HAP-1 (cell line): ENCODE measurements at regions not wholly inside any gene's neighbourhood (a gene's known extent, or its start where the extent isn't known, plus 50 kb on each side); places are given as distances from the start of the nearest gene placed in this dataset.
"Not testable (repeated sequence)": the region's sequence is repeated elsewhere in the genome, so short reads cannot be mapped to it uniquely, and the experiment has no call there.

ENCODE experiments used
- DNase-seq, 2 experiments: peaks; one replicate each; pipeline ENCODE4 v3.0.0-alpha.2; 2016 to 2020; ENCODE audit warnings: low spot score in 2 of 2
- H3K27me3 ChIP-seq: fragments of 250-450 bp; sonication (Bioruptor Pico); 2 replicates; pipeline ENCODE4 v1.5.1; 2020; ENCODE audit warnings: low read depth, mild to moderate bottlenecking, moderate library complexity
- H3K36me3 ChIP-seq: fragments of 250-450 bp; sonication (Bioruptor Pico); replicated peaks from 2 replicates; pipeline ENCODE4 v1.5.1; 2020; ENCODE audit warnings: mild to moderate bottlenecking
- H3K4me1 ChIP-seq: fragments of 250-450 bp; sonication (Bioruptor Pico); 2 replicates; pipeline ENCODE4 v1.5.1; 2020; ENCODE audit warnings: mild to moderate bottlenecking
- H3K4me3 ChIP-seq: fragments of 250-450 bp; sonication (Bioruptor Pico); 2 replicates; pipeline ENCODE4 v1.5.1; 2020; ENCODE audit warnings: mild to moderate bottlenecking, moderate library complexity
- H3K9me3 ChIP-seq: fragments of 250-450 bp; sonication (Bioruptor Pico); 2 replicates; pipeline ENCODE4 v1.5.1; 2020; ENCODE audit warnings: mild to moderate bottlenecking, moderate library complexity
- in situ Hi-C: fragments of 300-500 bp; cut with MboI; formaldehyde crosslinking; loops from 3 replicates; pipeline ENCODE4 v1.14.3; 2020; ENCODE audit warnings: low sequenced_read_pairs, inconsistent platforms, mixed read lengths

- H3K4me1 ChIP-seq: no peaks in the 10 kb centered on the region
- in situ Hi-C loops: no loop called here
- H3K9me3 ChIP-seq: no peaks in the 10 kb centered on the region
- H3K36me3 ChIP-seq: no peaks in the 10 kb centered on the region
- no peak overlapping the region for H3K4me3 ChIP-seq
- DNase-seq: no peak
- H3K27me3 ChIP-seq: no peaks in the 10 kb centered on the region
These were observed 94.3 kb upstream of the CHMP2B start for GRCh38 chr3:87132801-87133200.

DNA sequence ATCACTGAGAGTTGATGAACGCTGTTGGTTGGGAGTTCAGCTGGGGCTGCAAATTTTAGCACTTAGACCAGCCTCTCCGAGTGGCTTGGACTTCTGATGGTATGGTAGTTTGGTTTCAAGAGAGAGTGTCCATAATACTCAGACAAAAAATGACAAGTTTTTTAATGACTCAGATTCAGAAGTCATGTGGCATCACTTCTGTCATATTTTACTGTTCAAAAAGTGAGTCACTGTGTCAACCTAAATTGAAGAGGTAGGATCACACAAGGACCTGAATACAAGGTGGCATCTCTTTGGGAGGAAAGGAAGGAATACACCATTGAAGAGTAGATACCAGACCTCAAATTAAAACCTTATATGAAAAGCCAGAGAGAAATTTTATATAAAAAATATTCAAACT lies 99.1 kb upstream of the CHMP2B start:
- Histone ChIP-seq H3K4me1 (no peaks in the 10 kb centered on the region), H3K36me3 (no peaks in the 10 kb centered on the region), H3K4me3 (no peak overlapping the region), H3K27me3 (no peaks in the 10 kb centered on the region), H3K9me3 (no peaks in the 10 kb centered on the region)
- DNase-seq: no peak
- in situ Hi-C loops: no loop called here

- in situ Hi-C loops: no loop called here
These were observed 99.8 kb upstream of the CHMP2B start for GRCh38 chr3:87127281-87127680.

GRCh38 chr3:87126321-87126720 lies 100.8 kb upstream of the CHMP2B start:
- in situ Hi-C loops: no loop called here
- Histone ChIP-seq H3K9me3 (no peaks in the 10 kb centered on the region), H3K4me1 (no peaks in the 10 kb centered on the region), H3K36me3 (no peaks in the 10 kb centered on the region), H3K27me3 (no peaks in the 10 kb centered on the region), H3K4me3 (no peak overlapping the region)
- DNase-seq: no peak

More at GRCh38 chr3:87127281-87127680, 99.8 kb upstream of the CHMP2B start:
- no peaks in the 10 kb centered on the region for H3K36me3 ChIP-seq
- no peaks in the 10 kb centered on the region for H3K4me1 ChIP-seq
- H3K27me3 ChIP-seq: no peaks in the 10 kb centered on the region
- H3K4me3 ChIP-seq: no peak overlapping the region
- no peaks in the 10 kb centered on the region for H3K9me3 ChIP-seq
- DNase-seq: no peak

DNA sequence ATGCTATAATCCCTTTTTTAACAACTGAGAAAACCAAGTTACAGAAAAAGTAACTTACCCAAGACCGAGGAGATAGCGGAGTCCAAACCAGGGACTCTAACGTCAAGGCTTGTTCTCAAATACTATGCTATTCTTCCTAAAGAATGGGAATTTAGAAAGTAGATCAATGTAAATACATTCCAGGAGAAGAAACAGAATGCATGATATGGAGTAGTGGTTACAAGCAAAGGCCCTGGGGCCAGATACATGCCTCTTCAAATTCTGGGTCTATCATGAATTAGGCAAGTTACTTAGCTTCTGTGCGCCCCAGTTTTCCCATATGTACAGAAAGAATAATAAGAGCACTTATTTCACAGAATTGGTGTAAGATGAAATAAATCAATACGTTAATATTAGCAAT lies 102.0 kb upstream of the CHMP2B start:
- Histone ChIP-seq H3K9me3 (no peaks in the 10 kb centered on the region), H3K27me3 (no peaks in the 10 kb centered on the region), H3K4me3 (no peak overlapping the region), H3K36me3 (no peaks in the 10 kb centered on the region), H3K4me1 (no peaks in the 10 kb centered on the region)
- in situ Hi-C loops: no loop called here
- DNase-seq: no peak

DNA sequence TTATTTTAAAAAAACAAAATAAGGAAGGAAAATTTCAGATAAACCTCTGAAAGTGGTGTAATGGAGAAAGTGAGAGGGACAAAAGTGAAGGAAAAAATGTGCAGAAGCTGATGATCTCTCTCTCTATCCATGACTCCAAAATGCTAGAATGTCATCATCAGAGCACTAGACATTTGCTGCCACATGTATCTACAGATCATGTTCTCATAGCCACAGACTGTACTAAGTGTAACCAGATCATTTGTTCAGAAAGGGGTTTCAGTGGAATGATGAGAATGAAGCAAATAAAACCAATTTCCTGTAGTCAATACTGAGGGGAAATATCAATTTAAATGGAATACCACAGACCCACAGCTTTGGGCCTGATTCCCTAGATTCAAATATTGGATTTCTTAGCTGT lies 104.3 kb upstream of the CHMP2B start:
- H3K36me3 ChIP-seq: no peaks in the 10 kb centered on the region
- in situ Hi-C loops: no loop called here
- H3K9me3 ChIP-seq: no peaks in the 10 kb centered on the region
- no peaks in the 10 kb centered on the region for H3K4me1 ChIP-seq
- H3K4me3 ChIP-seq: no peak overlapping the region
- H3K27me3 ChIP-seq: no peaks in the 10 kb centered on the region
- DNase-seq: no peak

GRCh38 chr3:87121856-87122255 lies 105.3 kb upstream of the CHMP2B start:
- DNase-seq: no peak
- Histone ChIP-seq H3K27me3 (no peaks in the 10 kb centered on the region), H3K9me3 (no peaks in the 10 kb centered on the region), H3K36me3 (no peaks in the 10 kb centered on the region), H3K4me1 (no peaks in the 10 kb centered on the region), H3K4me3 (no peak overlapping the region)
- in situ Hi-C loops: no loop called here

DNA sequence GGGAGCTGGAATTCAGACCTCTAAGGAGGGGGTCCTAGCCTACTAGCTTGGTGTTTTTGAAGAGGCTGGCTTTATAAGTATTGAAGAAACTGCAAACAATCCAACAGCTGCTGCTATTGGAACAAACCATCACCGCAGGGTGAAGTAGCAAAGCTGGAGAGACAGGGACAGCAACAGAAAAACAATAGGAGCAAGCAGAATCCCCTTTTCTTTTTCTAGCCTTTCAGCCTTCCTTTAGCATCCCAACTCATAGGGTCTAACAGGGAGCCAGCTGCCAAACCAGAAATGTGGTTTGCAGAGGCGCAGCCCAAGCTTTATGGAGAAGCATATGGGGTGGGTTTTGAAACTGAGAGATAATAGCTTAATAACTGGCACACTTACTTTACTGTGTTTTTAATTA lies 106.2 kb upstream of the CHMP2B start:
- no peak for DNase-seq
- Histone ChIP-seq H3K36me3 (no peaks in the 10 kb centered on the region), H3K27me3 (no peaks in the 10 kb centered on the region), H3K4me1 (no peaks in the 10 kb centered on the region), H3K9me3 (no peaks in the 10 kb centered on the region), H3K4me3 (no peak overlapping the region)
- in situ Hi-C loops: no loop called here

DNA sequence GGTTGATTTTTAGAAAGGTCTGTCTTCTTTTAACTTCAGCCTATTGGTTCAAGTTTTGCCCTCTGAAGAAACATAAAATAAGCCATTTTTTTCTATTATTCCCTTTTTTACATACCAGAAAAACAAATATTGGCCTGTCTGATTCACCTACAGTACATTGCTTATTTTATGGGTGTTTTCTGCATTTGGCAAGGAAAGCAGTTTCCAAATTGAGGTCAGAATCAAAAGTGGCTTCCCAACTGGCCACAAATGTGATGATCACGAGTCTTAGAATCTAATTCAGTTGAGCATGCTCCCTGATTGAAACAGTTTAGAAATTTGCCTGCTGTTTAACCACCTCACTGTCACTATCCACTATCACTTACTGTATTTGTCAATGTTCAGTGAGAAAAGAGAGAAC lies 106.9 kb upstream of the CHMP2B start:
- no peaks in the 10 kb centered on the region for H3K9me3 ChIP-seq
- no peak for DNase-seq
- no peak overlapping the region for H3K4me3 ChIP-seq
- no peaks in the 10 kb centered on the region for H3K27me3 ChIP-seq
- no peaks in the 10 kb centered on the region for H3K36me3 ChIP-seq
- in situ Hi-C loops: no loop called here
- no peaks in the 10 kb centered on the region for H3K4me1 ChIP-seq

DNA sequence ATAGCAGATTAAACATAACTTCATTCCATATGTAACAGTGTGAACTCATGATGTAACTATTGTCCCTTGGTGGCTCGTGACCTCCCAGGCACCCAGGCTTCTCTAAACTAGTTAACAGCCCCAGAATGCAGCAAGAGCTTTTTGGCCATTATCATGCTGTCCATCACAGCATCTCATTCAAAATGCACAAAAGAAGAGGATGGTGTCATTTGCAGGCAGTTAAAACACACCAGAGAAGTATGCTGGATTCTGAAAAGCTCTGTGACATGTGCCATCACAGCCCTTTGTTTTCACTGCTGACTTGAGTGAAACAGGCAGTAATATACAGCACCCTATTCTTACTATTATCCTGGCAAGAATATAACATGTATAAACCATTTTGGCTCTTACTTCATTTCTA lies 117.6 kb upstream of the CHMP2B start:
- H3K9me3 ChIP-seq: no peaks in the 10 kb centered on the region
- no peaks in the 10 kb centered on the region for H3K36me3 ChIP-seq
- H3K4me3 ChIP-seq: no peak overlapping the region
- no peaks in the 10 kb centered on the region for H3K27me3 ChIP-seq
- in situ Hi-C loops: no loop called here
- peak in 1 of 2 experiments; percentile 7 for DNase-seq
- H3K4me1 ChIP-seq: no peaks in the 10 kb centered on the region

- H3K4me1 ChIP-seq: no peaks in the 10 kb centered on the region
- no peak overlapping the region for H3K4me3 ChIP-seq
- no peaks in the 10 kb centered on the region for H3K27me3 ChIP-seq
- DNase-seq: no peak
- H3K36me3 ChIP-seq: no peaks in the 10 kb centered on the region
- no peaks in the 10 kb centered on the region for H3K9me3 ChIP-seq
- in situ Hi-C loops: no loop called here
These were observed 111.1 kb upstream of the VGLL3 start for GRCh38 chr3:87101861-87102625.

GRCh38 chr3:87097733-87098132 lies 106.8 kb upstream of the VGLL3 start:
- H3K4me3 ChIP-seq, H3K27me3 ChIP-seq, H3K4me1 ChIP-seq, H3K9me3 ChIP-seq, DNase-seq, in situ Hi-C loops, H3K36me3 ChIP-seq: not testable (repeated sequence)

- in situ Hi-C loops: no loop called here
- no peaks in the 10 kb centered on the region for H3K36me3 ChIP-seq
These were observed 99.7 kb upstream of the VGLL3 start for GRCh38 chr3:87090631-87091030.

GRCh38 chr3:87088993-87089841 lies 98.3 kb upstream of the VGLL3 start:
- Histone ChIP-seq H3K27me3 (no peaks in the 10 kb centered on the region), H3K4me1 (no peaks in the 10 kb centered on the region), H3K36me3 (no peaks in the 10 kb centered on the region), H3K9me3 (no peaks in the 10 kb centered on the region), H3K4me3 (no peak overlapping the region)
- DNase-seq: peak in 1 of 2 experiments; percentile 7
- in situ Hi-C loops: loop anchor here (10.0 kb wide), 1 partner anchor 314 kb away; no protein-coding TSS in a partner anchor

More at GRCh38 chr3:87090631-87091030, 99.7 kb upstream of the VGLL3 start:
- Histone ChIP-seq H3K4me3 (no peak overlapping the region), H3K27me3 (no peaks in the 10 kb centered on the region), H3K4me1 (no peaks in the 10 kb centered on the region), H3K9me3 (no peaks in the 10 kb centered on the region)
- DNase-seq: no peak
